ENCODE measurements at regions not wholly inside any gene's neighbourhood (a gene's known extent, or its start where the extent isn't known, plus 50 kb on each side); places are given as distances from the start of the nearest gene placed in this dataset.

DNA sequence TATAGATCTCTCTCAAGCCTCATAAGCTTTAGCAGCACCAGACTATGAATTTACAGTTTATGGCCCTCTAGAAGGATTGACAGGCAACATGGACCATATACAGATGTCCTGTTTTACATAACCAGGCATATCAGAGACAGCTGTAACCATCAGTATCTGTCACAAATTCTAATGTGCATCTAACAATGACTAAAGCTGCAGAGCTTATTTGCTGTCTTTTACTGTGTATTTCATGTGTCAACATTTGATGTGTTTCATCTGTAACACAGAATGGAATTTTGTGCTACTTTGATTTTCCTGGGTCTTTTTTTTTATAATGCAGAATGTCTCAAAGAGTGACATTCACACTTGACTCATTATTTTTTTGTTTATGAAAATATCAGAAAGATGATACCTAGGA is 348.3 kb downstream of the SLC16A7 start:
- TF ChIP-seq, protein P1, sequence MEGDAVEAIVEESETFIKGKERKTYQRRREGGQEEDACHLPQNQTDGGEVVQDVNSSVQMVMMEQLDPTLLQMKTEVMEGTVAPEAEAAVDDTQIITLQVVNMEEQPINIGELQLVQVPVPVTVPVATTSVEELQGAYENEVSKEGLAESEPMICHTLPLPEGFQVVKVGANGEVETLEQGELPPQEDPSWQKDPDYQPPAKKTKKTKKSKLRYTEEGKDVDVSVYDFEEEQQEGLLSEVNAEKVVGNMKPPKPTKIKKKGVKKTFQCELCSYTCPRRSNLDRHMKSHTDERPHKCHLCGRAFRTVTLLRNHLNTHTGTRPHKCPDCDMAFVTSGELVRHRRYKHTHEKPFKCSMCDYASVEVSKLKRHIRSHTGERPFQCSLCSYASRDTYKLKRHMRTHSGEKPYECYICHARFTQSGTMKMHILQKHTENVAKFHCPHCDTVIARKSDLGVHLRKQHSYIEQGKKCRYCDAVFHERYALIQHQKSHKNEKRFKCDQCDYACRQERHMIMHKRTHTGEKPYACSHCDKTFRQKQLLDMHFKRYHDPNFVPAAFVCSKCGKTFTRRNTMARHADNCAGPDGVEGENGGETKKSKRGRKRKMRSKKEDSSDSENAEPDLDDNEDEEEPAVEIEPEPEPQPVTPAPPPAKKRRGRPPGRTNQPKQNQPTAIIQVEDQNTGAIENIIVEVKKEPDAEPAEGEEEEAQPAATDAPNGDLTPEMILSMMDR (IDR thresholded peaks at IDR 0.05; ENCODE audit: poor library complexity) = no peak
- no peak for TF ChIP-seq EZH2phosphoT487 (IDR thresholded peaks at IDR 0.05; ENCODE audit: low read depth, severe bottlenecking, unreplicated experiment)
- TF ChIP-seq EZH2 (IDR thresholded peaks at IDR 0.05; ENCODE audit: borderline replicate concordance) = no peak

Measured in hepatocyte (in vitro differentiated cells).